ENCODE measurements at regions not wholly inside any gene's neighbourhood (a gene's known extent, or its start where the extent isn't known, plus 50 kb on each side); places are given as distances from the start of the nearest gene placed in this dataset.

GRCh38 chr4:100130491-100130890 lies 59.8 kb downstream of the DDIT4L start:
- TF ChIP-seq CTCF (IDR thresholded peaks at IDR 0.05): no peak
- TF ChIP-seq EP300 (IDR thresholded peaks at IDR 0.05): no peak
- no peak for TF ChIP-seq POLR2AphosphoS5 (IDR thresholded peaks at IDR 0.05)
- TF ChIP-seq POLR2A (IDR thresholded peaks at IDR 0.05): no peak

Measured in upper lobe of left lung (tissue), 4 donors.